Right lobe of liver (tissue), 4 donors: ENCODE measurements at regions not wholly inside any gene's neighbourhood (a gene's known extent, or its start where the extent isn't known, plus 50 kb on each side); places are given as distances from the start of the nearest gene placed in this dataset.
"Not testable (repeated sequence)": the region's sequence is repeated elsewhere in the genome, so short reads cannot be mapped to it uniquely, and the experiment has no call there.

Experiments
- CTCF ChIP-seq, 4 donors: fragments of 200-600 bp in 3 of 4; fragments of 450-650 bp in 1 of 4; IDR thresholded peaks; one replicate each; pipeline versions ENCODE4 v1.5.1 to v1.8.0; 2016 to 2022; ENCODE audit warnings: antibody characterized with exemption in 4 of 4, mild to moderate bottlenecking in 2 of 4
- POLR2A ChIP-seq: fragments of 450-650 bp; IDR thresholded peaks from one replicate; pipeline ENCODE4 v1.6.1; 2017; ENCODE audit warnings: antibody characterized with exemption, mild to moderate bottlenecking
- donor health status: DM: no; HTN: no; CAD: no.
- donor health status: DM: no; HTN: no; CAD: no.
- donor health status: DM: no; HTN: yes; CAD: no.

GRCh38 chr1:146486300-146487014 is 257.6 kb upstream of the NOTCH2NLA start:
- TF ChIP-seq CTCF (IDR thresholded peaks at IDR 0.05); POLR2A: not testable (repeated sequence)
